SK-N-SH (cell line): ENCODE measurements at regions not wholly inside any gene's neighbourhood (a gene's known extent, or its start where the extent isn't known, plus 50 kb on each side); places are given as distances from the start of the nearest gene placed in this dataset.

Experiments used
- CTCF ChIP-seq: fragments of 200-600 bp; sonication (generic); IDR thresholded peaks from 2 replicates; pipeline ENCODE4 v1.6.1; 2017; ENCODE audit warnings: antibody characterized with exemption, mild to moderate bottlenecking, moderate library complexity
- EP300 ChIP-seq, 2 experiments: IDR thresholded peaks; 2 replicates each; pipeline versions ENCODE4 v1.4.0 to v1.6.1; 2012; ENCODE audit warnings: borderline replicate concordance in 1 of 2, low read depth in 1 of 2, low read length in 1 of 2
- FOXM1 ChIP-seq: IDR thresholded peaks from 2 replicates; pipeline ENCODE4 v1.4.0; 2012; ENCODE audit warnings: low read depth, mild to moderate bottlenecking
- GABPA ChIP-seq: IDR thresholded peaks from 2 replicates; pipeline ENCODE4 v1.4.0; 2012; ENCODE audit warnings: low read depth, mild to moderate bottlenecking
- MAX ChIP-seq: IDR thresholded peaks from 2 replicates; pipeline ENCODE4 v1.4.0; 2012; ENCODE audit warnings: low read depth
- PBX3 ChIP-seq: IDR thresholded peaks from 2 replicates; pipeline ENCODE4; 2012
- POLR2AphosphoS5 ChIP-seq: IDR thresholded peaks from 2 replicates; pipeline ENCODE4 v1.6.1; 2012; ENCODE audit warnings: low read depth, low read length
- REST ChIP-seq: IDR thresholded peaks from 2 replicates; pipeline ENCODE4 v1.6.1; 2012; ENCODE audit warnings: mild to moderate bottlenecking, low read depth, low read length, moderate library complexity
- SIN3A ChIP-seq: IDR thresholded peaks from 2 replicates; pipeline ENCODE4 v1.6.1; 2012; ENCODE audit warnings: low read depth, mild to moderate bottlenecking, low read length, moderate library complexity, borderline replicate concordance
- SMC3 ChIP-seq: IDR thresholded peaks from 2 replicates; pipeline ENCODE4 v1.6.1; 2012; ENCODE audit warnings: low read depth, low read length, improper control_type of control experiment
- TAF1 ChIP-seq: IDR thresholded peaks from 2 replicates; pipeline ENCODE4 v1.6.1; 2012; ENCODE audit warnings: low read depth, mild to moderate bottlenecking, low read length, moderate library complexity, borderline replicate concordance
- YY1 ChIP-seq: IDR thresholded peaks from 2 replicates; pipeline ENCODE4 v1.4.0; 2012; ENCODE audit warnings: low read depth, mild to moderate bottlenecking

GRCh38 chr3:59473636-59474035 lies 423.8 kb upstream of the CFAP20DC start:
- TF ChIP-seq CTCF (no peak), REST (no peak), EP300 (IDR thresholded peaks at IDR 0.05; ENCODE audit: borderline replicate concordance in 1 of 2, low read depth in 1 of 2, low read length in 1 of 2) (no peak), FOXM1 (no peak), MAX (no peak), GABPA (no peak), TAF1 (no peak), SIN3A (no peak), SMC3 (no peak), POLR2AphosphoS5 (no peak), YY1 (no peak), PBX3 (no peak)
